Hepatocyte (in vitro differentiated cells): ENCODE measurements at regions not wholly inside any gene's neighbourhood (a gene's known extent, or its start where the extent isn't known, plus 50 kb on each side); places are given as distances from the start of the nearest gene placed in this dataset.

Source experiments
- DNase-seq: peaks from one replicate; pipeline ENCODE4 v3.0.0-alpha.2; 2016; ENCODE audit warnings: low spot score
- H2AFZ ChIP-seq: fragments of 200-600 bp; sonication (generic); 2 replicates; pipeline ENCODE4 v1.6.0; 2016; ENCODE audit warnings: antibody characterized with exemption, mild to moderate bottlenecking
- H3K27ac ChIP-seq: fragments of 200-600 bp; sonication (generic); 2 replicates; pipeline ENCODE4 v1.5.1; 2016; ENCODE audit warnings: mild to moderate bottlenecking
- H3K27me3 ChIP-seq: fragments of 200-600 bp; sonication (generic); 2 replicates; pipeline ENCODE4 v1.6.1; 2016
- H3K36me3 ChIP-seq: fragments of 200-600 bp; sonication (generic); replicated peaks from 2 replicates; pipeline ENCODE4 v1.5.1; 2016; ENCODE audit warnings: low read depth; ENCODE audit not compliant: insufficient read depth
- H3K4me1 ChIP-seq: fragments of 200-600 bp; sonication (generic); 2 replicates; pipeline ENCODE4 v1.5.1; 2016; ENCODE audit warnings: mild to moderate bottlenecking, moderate library complexity; ENCODE audit not compliant: insufficient read depth
- H3K4me2 ChIP-seq: fragments of 200-600 bp; sonication (generic); 2 replicates; pipeline ENCODE4 v1.6.0; 2016
- H3K4me3 ChIP-seq: fragments of 200-600 bp; sonication (generic); 2 replicates; pipeline ENCODE4 v1.5.1; 2016; ENCODE audit warnings: mild to moderate bottlenecking
- H3K79me2 ChIP-seq: fragments of 200-600 bp; sonication (generic); 2 replicates; pipeline ENCODE4 v1.6.0; 2017; ENCODE audit warnings: mild to moderate bottlenecking
- H3K9me2 ChIP-seq: fragments of 200-600 bp; sonication (generic); replicated peaks from 2 replicates; pipeline ENCODE4 v1.6.0; 2017; ENCODE audit warnings: mild to moderate bottlenecking; ENCODE audit not compliant: insufficient read depth
- H3K9me3 ChIP-seq: fragments of 200-600 bp; sonication (generic); 2 replicates; pipeline ENCODE4 v1.5.1; 2016; ENCODE audit warnings: low read depth, mild to moderate bottlenecking
- H4K20me1 ChIP-seq: fragments of 200-600 bp; sonication (generic); 2 replicates; pipeline ENCODE4 v1.6.0; 2016; ENCODE audit warnings: mild to moderate bottlenecking; ENCODE audit not compliant: insufficient read depth, poor library complexity, severe bottlenecking
- EZH2 ChIP-seq: fragments of 200-600 bp; sonication (generic); IDR thresholded peaks from 2 replicates; pipeline ENCODE4 v1.6.1; 2016; ENCODE audit warnings: antibody characterized with exemption, mild to moderate bottlenecking, borderline replicate concordance
- EZH2phosphoT487 ChIP-seq: fragments of 200-600 bp; sonication (generic); IDR thresholded peaks from one replicate; pipeline ENCODE4 v1.6.1; 2018; ENCODE audit warnings: antibody characterized with exemption, mild to moderate bottlenecking, low read depth, moderate library complexity; ENCODE audit not compliant: unreplicated experiment, severe bottlenecking
- WGBS: methylation state at CpG from one replicate; pipeline ENCODE4 v1.1.6; 2016; ENCODE audit warnings: low lambda C conversion rate; ENCODE audit errors: missing lambda C conversion rate; 5-methylcytosine and 5-hydroxymethylcytosine counted together
- TF ChIP-seq, protein P1 (sequence below): fragments of 200-600 bp; sonication (generic); IDR thresholded peaks from 2 replicates; pipeline ENCODE4 v1.5.1; 2016; ENCODE audit warnings: antibody characterized with exemption, mild to moderate bottlenecking; ENCODE audit not compliant: poor library complexity

DNA sequence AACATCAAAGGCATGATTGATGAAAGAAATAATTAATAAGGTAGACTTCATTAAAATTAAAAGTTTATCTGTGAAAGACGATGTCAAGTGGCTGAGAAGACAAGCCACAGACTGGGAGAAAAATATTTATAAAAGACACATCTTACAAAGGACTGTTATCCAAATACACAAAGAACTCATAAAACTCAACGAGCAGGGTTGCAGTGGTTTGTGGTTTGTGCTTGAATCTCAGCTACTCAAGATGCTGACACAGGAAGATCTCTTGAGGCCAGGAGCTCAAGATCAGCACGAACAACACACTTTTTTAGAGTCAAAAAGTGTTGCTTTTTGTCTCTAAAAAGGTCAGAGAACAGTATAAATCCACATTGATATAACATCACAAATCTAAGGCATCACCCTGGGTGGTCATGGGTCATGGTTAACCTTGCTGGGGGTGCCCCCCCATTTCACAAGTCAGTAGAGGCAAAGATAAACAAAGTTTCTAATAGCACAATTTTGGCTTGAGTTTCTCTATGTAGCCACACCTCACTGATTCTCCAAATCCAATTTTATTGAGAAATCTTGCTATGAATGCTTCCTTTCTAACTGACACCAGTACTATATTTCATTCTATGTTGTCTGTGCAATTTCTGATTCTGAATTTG lies 342.9 kb upstream of the RPS23 start:
- DNase-seq = no peak
- Histone ChIP-seq H3K36me3 (no peaks in the 10 kb centered on the region), H3K4me1 (peaks cover 19% of the 10 kb centered on the region), H3K9me3 (no peaks in the 10 kb centered on the region), H3K27me3 (no peaks in the 10 kb centered on the region), H2AFZ (no peak overlapping the region), H3K9me2 (no peaks in the 10 kb centered on the region), H4K20me1 (no peaks in the 10 kb centered on the region), H3K4me2 (peak overlapping the region; percentile 32), H3K4me3 (no peak overlapping the region), H3K27ac (peak overlapping the region; percentile 86), H3K79me2 (no peaks in the 10 kb centered on the region)
- 34% methylated on average over 3 of the region's 3 CpGs for WGBS
- TF ChIP-seq EZH2 = no peak
- TF ChIP-seq, protein P1, sequence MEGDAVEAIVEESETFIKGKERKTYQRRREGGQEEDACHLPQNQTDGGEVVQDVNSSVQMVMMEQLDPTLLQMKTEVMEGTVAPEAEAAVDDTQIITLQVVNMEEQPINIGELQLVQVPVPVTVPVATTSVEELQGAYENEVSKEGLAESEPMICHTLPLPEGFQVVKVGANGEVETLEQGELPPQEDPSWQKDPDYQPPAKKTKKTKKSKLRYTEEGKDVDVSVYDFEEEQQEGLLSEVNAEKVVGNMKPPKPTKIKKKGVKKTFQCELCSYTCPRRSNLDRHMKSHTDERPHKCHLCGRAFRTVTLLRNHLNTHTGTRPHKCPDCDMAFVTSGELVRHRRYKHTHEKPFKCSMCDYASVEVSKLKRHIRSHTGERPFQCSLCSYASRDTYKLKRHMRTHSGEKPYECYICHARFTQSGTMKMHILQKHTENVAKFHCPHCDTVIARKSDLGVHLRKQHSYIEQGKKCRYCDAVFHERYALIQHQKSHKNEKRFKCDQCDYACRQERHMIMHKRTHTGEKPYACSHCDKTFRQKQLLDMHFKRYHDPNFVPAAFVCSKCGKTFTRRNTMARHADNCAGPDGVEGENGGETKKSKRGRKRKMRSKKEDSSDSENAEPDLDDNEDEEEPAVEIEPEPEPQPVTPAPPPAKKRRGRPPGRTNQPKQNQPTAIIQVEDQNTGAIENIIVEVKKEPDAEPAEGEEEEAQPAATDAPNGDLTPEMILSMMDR = no peak
- no peak for TF ChIP-seq EZH2phosphoT487

DNA sequence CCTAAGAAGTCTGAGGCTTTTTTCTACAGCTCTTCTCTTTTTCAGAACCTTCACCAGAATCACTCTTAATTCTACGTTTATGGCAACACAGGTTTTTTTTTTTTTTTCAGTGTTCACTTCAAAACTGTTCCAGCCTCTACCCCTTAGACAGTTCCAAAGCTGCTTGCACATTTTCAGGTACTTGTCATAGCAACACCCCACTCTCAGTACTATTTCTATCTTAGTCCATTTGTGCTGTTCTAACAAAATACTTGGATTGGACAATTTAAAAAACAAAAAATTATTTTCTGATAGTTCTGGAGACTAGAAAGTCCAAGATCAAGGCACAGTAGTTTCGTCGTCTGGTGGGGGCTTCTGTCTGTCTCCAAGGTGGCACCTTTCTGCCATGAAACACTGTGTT lies 340.9 kb upstream of the RPS23 start:
- Histone ChIP-seq H3K27me3 (no peaks in the 10 kb centered on the region), H3K79me2 (no peaks in the 10 kb centered on the region), H4K20me1 (no peaks in the 10 kb centered on the region), H3K4me1 (peaks cover 19% of the 10 kb centered on the region), H3K9me2 (no peaks in the 10 kb centered on the region), H3K4me3 (no peak overlapping the region), H3K27ac (no peak overlapping the region), H2AFZ (no peak overlapping the region), H3K9me3 (no peaks in the 10 kb centered on the region), H3K4me2 (no peak overlapping the region), H3K36me3 (no peaks in the 10 kb centered on the region)
- no peak for DNase-seq
- TF ChIP-seq EZH2phosphoT487 (no peak), EZH2 (no peak)
- TF ChIP-seq, protein P1 = no peak
- WGBS = 87% methylated on average over 3 of the region's 3 CpGs

DNA sequence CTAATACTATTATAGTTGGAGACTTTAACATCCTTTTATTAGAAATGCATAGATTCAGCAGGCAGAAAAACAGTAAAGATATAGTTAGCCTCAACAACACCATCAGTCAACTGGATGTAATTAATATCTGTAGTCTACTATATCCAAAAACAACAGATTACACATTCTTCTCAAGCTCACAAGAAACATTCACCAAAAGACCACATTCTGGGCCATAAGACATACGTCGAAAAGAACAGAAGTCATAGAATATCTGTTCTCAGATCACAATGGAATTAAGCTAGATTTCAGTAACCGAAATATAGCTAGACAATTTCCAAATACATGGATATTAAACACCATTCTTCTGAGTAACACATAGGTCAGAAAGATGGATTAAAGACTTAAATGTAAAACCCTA lies 336.6 kb upstream of the RPS23 start:
- Histone ChIP-seq H4K20me1 (no peaks in the 10 kb centered on the region), H3K4me3 (no peak overlapping the region), H3K79me2 (no peaks in the 10 kb centered on the region), H3K9me3 (no peaks in the 10 kb centered on the region), H3K27ac (no peak overlapping the region), H3K27me3 (no peaks in the 10 kb centered on the region), H3K4me2 (no peak overlapping the region), H3K9me2 (no peaks in the 10 kb centered on the region), H3K4me1 (no peaks in the 10 kb centered on the region), H3K36me3 (no peaks in the 10 kb centered on the region), H2AFZ (no peak overlapping the region)
- TF ChIP-seq EZH2 (no peak), EZH2phosphoT487 (no peak)
- TF ChIP-seq, protein P1 = no peak
- WGBS = 73% methylated on average over 3 of the region's 3 CpGs
- no peak for DNase-seq

GRCh38 chr5:82613891-82614290 lies 335.7 kb upstream of the RPS23 start:
- Histone ChIP-seq H3K9me3 (no peaks in the 10 kb centered on the region), H3K27me3 (no peaks in the 10 kb centered on the region), H3K4me3 (no peak overlapping the region), H2AFZ (no peak overlapping the region), H3K27ac (no peak overlapping the region), H4K20me1 (no peaks in the 10 kb centered on the region), H3K79me2 (no peaks in the 10 kb centered on the region), H3K4me1 (no peaks in the 10 kb centered on the region), H3K9me2 (no peaks in the 10 kb centered on the region), H3K4me2 (no peak overlapping the region), H3K36me3 (no peaks in the 10 kb centered on the region)
- no peak for DNase-seq
- TF ChIP-seq, protein P1 = no peak
- no peak for TF ChIP-seq EZH2phosphoT487
- TF ChIP-seq EZH2 = no peak
